ENCODE measurements at regions not wholly inside any gene's neighbourhood (a gene's known extent, or its start where the extent isn't known, plus 50 kb on each side); places are given as distances from the start of the nearest gene placed in this dataset.
"Not testable (repeated sequence)": the region's sequence is repeated elsewhere in the genome, so short reads cannot be mapped to it uniquely, and the experiment has no call there.

GRCh38 chrX:149420566-149420965 is 84.5 kb downstream of the IDS start:
- H2AFZ ChIP-seq (ENCODE audit: insufficient read depth, low read depth, low read length, poor library complexity, severe bottlenecking); H3K79me2 ChIP-seq (ENCODE audit: control insufficient read depth, insufficient read depth, low read length); H3K9me3 Mint-ChIP-seq (ENCODE audit: insufficient read depth); H3K36me3 ChIP-seq (replicated peaks in 1 of 2; ENCODE audit: control extremely low read depth in 1 of 2, control insufficient read depth in 1 of 2, extremely low read depth in 1 of 2, insufficient read depth in 2 of 2, low read length in 1 of 2); H3K4me1 Mint-ChIP-seq; H3K27ac ChIP-seq (ENCODE audit: low read length in 2 of 2); ATAC-seq (ENCODE audit: low read depth); H3K27ac Mint-ChIP-seq; DNase-seq; POLR2A ChIA-PET; H3K4me1 ChIP-seq (ENCODE audit: control insufficient read depth in 2 of 2, insufficient read depth in 2 of 2, low read length in 2 of 2); H3K4me3 Mint-ChIP-seq; H4K20me1 ChIP-seq (ENCODE audit: control insufficient read depth, insufficient read depth, low read length, poor library complexity, severe bottlenecking); CTCF ChIA-PET; H3K4me3 ChIP-seq (ENCODE audit: control extremely low read depth in 1 of 5, extremely low read depth in 1 of 5, insufficient read depth in 1 of 5, low read depth in 2 of 5, low read length in 4 of 5); intact Hi-C loops (cut with micrococcal nuclease); H3K27me3 Mint-ChIP-seq; H3K9ac ChIP-seq (ENCODE audit: low read length); H3K9me3 ChIP-seq (ENCODE audit: control extremely low read depth in 1 of 3, control insufficient read depth in 2 of 3, insufficient read depth in 1 of 3, low read length in 2 of 3); H3K4me2 ChIP-seq (replicated peaks; ENCODE audit: low read depth, low read length, poor library complexity, severe bottlenecking); H3K27me3 ChIP-seq (replicated peaks in 1 of 4; ENCODE audit: control extremely low read depth in 1 of 4, control insufficient read depth in 3 of 4, insufficient read depth in 4 of 4, low read length in 3 of 4): not testable (repeated sequence)
- 100% methylated on average over 1 of the region's 21 CpGs for WGBS (ENCODE audit: insufficient coverage)

GRCh38 chrX:149398027-149398426 is 107.1 kb downstream of the IDS start:
- no peak overlapping the region for H3K9ac ChIP-seq (ENCODE audit: low read length)
- H3K36me3 ChIP-seq (replicated peaks in 1 of 2; ENCODE audit: control extremely low read depth in 1 of 2, control insufficient read depth in 1 of 2, extremely low read depth in 1 of 2, insufficient read depth in 2 of 2, low read length in 1 of 2): no peaks in the 10 kb centered on the region
- H3K27me3 Mint-ChIP-seq: no peaks in the 10 kb centered on the region
- no peak overlapping the region for H3K4me2 ChIP-seq (replicated peaks; ENCODE audit: low read depth, low read length, poor library complexity, severe bottlenecking)
- no peaks in the 10 kb centered on the region for H3K27me3 ChIP-seq (replicated peaks in 1 of 4; ENCODE audit: control extremely low read depth in 1 of 4, control insufficient read depth in 3 of 4, insufficient read depth in 4 of 4, low read length in 3 of 4)
- H3K9me3 ChIP-seq (ENCODE audit: control extremely low read depth in 1 of 3, control insufficient read depth in 2 of 3, insufficient read depth in 1 of 3, low read length in 2 of 3): no peaks in the 10 kb centered on the region
- ATAC-seq (ENCODE audit: low read depth) (no peak), DNase-seq (no peak)
- no peak overlapping the region for H3K27ac Mint-ChIP-seq
- H4K20me1 ChIP-seq (ENCODE audit: control insufficient read depth, insufficient read depth, low read length, poor library complexity, severe bottlenecking): no peaks in the 10 kb centered on the region
- ChIA-PET POLR2A (no interaction called here), CTCF (no interaction called here)
- H3K27ac ChIP-seq (ENCODE audit: low read length in 2 of 2): no peak overlapping the region
- H3K4me3 Mint-ChIP-seq: no peak overlapping the region
- intact Hi-C loops (cut with micrococcal nuclease): no loop called here
- no peaks in the 10 kb centered on the region for H3K4me1 ChIP-seq (ENCODE audit: control insufficient read depth in 2 of 2, insufficient read depth in 2 of 2, low read length in 2 of 2)
- no peaks in the 10 kb centered on the region for H3K79me2 ChIP-seq (ENCODE audit: control insufficient read depth, insufficient read depth, low read length)
- no peak overlapping the region for H3K4me3 ChIP-seq (ENCODE audit: control extremely low read depth in 1 of 5, extremely low read depth in 1 of 5, insufficient read depth in 1 of 5, low read depth in 2 of 5, low read length in 4 of 5)
- WGBS (ENCODE audit: insufficient coverage): no CpG with 5 or more reads among the region's 2 CpGs
- H3K9me3 Mint-ChIP-seq (ENCODE audit: insufficient read depth): no peaks in the 10 kb centered on the region
- H2AFZ ChIP-seq (ENCODE audit: insufficient read depth, low read depth, low read length, poor library complexity, severe bottlenecking): no peak overlapping the region
- no peaks in the 10 kb centered on the region for H3K4me1 Mint-ChIP-seq
- no peak for TF ChIP-seq CTCF (IDR thresholded peaks at IDR 0.05)
- no peak for TF ChIP-seq EZH2 (IDR thresholded peaks at IDR 0.05; ENCODE audit: borderline replicate concordance, insufficient read depth, low read depth, low read length, poor library complexity, severe bottlenecking)
